ENCODE measurements at regions not wholly inside any gene's neighbourhood (a gene's known extent, or its start where the extent isn't known, plus 50 kb on each side); places are given as distances from the start of the nearest gene placed in this dataset.

DNA sequence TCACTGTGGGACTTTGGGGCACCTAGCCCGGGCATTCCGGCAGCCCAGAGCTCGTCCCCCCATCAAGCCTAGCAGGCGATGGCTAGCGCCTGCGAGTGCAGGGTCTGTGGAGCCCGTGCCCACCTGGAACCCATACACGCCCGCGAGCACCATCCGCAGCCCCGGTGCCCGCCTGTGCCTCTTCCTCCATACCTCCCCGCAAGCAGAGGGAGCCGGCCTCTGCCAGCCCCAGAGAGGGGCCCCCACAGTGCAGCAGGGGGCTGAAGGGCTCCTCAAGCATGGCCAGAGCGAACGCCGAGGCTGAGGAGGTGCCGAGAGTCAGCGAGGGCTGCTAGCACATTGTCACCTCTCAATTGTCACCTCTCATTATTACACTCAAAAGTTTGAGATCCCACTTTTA is 167.8 kb upstream of the EPHA6 start:
- no peak overlapping the region for H3K27ac ChIP-seq (ENCODE audit: low read depth)
- H3K79me2 ChIP-seq (replicated peaks; ENCODE audit: insufficient read depth), result no peaks in the 10 kb centered on the region
- H3K9me2 ChIP-seq (ENCODE audit: insufficient read depth), result no peaks in the 10 kb centered on the region
- H3K4me2 ChIP-seq, result no peak overlapping the region
- TF ChIP-seq NANOG (IDR thresholded peaks at IDR 0.05; ENCODE audit: borderline replicate concordance) (no peak), REST (IDR thresholded peaks at IDR 0.05; ENCODE audit: unreplicated experiment) (no peak), CREB1 (CRISPR knock-in tag; IDR thresholded peaks at IDR 0.05; ENCODE audit: low read depth) (no peak), POLR2AphosphoS5 (IDR thresholded peaks at IDR 0.05; ENCODE audit: low read depth) (no peak), JUNB (IDR thresholded peaks at IDR 0.05; ENCODE audit: unreplicated experiment) (no peak), STAT1 (IDR thresholded peaks at IDR 0.05; ENCODE audit: unreplicated experiment) (no peak), EZH2phosphoT487 (IDR thresholded peaks at IDR 0.05; ENCODE audit: unreplicated experiment) (no peak)
- TF ChIP-seq, protein P1, sequence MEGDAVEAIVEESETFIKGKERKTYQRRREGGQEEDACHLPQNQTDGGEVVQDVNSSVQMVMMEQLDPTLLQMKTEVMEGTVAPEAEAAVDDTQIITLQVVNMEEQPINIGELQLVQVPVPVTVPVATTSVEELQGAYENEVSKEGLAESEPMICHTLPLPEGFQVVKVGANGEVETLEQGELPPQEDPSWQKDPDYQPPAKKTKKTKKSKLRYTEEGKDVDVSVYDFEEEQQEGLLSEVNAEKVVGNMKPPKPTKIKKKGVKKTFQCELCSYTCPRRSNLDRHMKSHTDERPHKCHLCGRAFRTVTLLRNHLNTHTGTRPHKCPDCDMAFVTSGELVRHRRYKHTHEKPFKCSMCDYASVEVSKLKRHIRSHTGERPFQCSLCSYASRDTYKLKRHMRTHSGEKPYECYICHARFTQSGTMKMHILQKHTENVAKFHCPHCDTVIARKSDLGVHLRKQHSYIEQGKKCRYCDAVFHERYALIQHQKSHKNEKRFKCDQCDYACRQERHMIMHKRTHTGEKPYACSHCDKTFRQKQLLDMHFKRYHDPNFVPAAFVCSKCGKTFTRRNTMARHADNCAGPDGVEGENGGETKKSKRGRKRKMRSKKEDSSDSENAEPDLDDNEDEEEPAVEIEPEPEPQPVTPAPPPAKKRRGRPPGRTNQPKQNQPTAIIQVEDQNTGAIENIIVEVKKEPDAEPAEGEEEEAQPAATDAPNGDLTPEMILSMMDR (conservative IDR thresholded peaks at IDR 0.05; ENCODE audit: low read depth in 2 of 2), result no peak
- no peaks in the 10 kb centered on the region for H3F3A ChIP-seq (replicated peaks; ENCODE audit: low read depth)
- Mint-ChIP-seq H3K4me1 (no peaks in the 10 kb centered on the region), H3K36me3 (ENCODE audit: low read depth) (no peaks in the 10 kb centered on the region), H3K27me3 (ENCODE audit: insufficient read depth, low read depth, poor library complexity) (no peaks in the 10 kb centered on the region), H3K9me3 (no peaks in the 10 kb centered on the region), H3K27ac (no peak overlapping the region), H3K4me3 (no peak overlapping the region)
- H3K4me1 ChIP-seq (ENCODE audit: insufficient read depth), result peaks cover 5% of the 10 kb centered on the region; the same call in 1 of the 2 replicates
- no peaks in the 10 kb centered on the region for H3K36me3 ChIP-seq (ENCODE audit: insufficient read depth)
- DNase-seq (ENCODE audit: low spot score) (no peak), ATAC-seq (no peak)
- no peak overlapping the region for H3K4me3 ChIP-seq
- no peak overlapping the region for H2AFZ ChIP-seq
- H4K20me1 ChIP-seq (replicated peaks; ENCODE audit: insufficient read depth), result no peaks in the 10 kb centered on the region
- H3K27me3 ChIP-seq (ENCODE audit: insufficient read depth), result no peaks in the 10 kb centered on the region

DNA sequence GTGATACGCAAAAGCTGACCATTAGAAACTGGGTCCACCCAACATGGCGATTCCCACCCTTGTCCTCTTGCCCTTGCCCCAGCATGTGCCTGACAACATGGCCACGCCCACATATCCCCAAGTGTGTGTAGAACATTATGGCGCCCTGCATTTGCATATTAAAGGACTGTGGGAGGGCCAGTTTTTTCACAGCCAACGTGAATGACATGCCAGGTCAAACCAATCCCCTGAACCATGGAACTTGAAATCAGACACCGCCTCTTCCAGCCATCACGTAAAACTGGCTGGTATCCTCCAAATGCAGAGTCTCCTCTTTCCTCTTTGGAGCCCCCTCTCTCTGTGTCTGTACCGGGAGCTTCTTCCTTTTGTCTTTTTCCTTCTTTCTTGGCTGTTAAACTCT is 156.7 kb upstream of the EPHA6 start:
- Histone ChIP-seq H3K36me3 (ENCODE audit: insufficient read depth) (no peaks in the 10 kb centered on the region), H2AFZ (no peak overlapping the region), H3K27me3 (ENCODE audit: insufficient read depth) (no peaks in the 10 kb centered on the region), H3K79me2 (replicated peaks; ENCODE audit: insufficient read depth) (no peaks in the 10 kb centered on the region), H4K20me1 (replicated peaks; ENCODE audit: insufficient read depth) (no peaks in the 10 kb centered on the region), H3F3A (replicated peaks; ENCODE audit: low read depth) (no peaks in the 10 kb centered on the region), H3K4me2 (no peak overlapping the region), H3K9me2 (ENCODE audit: insufficient read depth) (no peaks in the 10 kb centered on the region; the same call in 1 of the 2 replicates), H3K4me1 (ENCODE audit: insufficient read depth) (peaks cover 10% of the 10 kb centered on the region), H3K4me3 (no peak overlapping the region), H3K27ac (ENCODE audit: low read depth) (no peak overlapping the region)
- ATAC-seq (peak; percentile 54; the same call in 2 of the 3 replicates), DNase-seq (ENCODE audit: low spot score) (peak; percentile 65)
- no peak overlapping the region for H3K27ac Mint-ChIP-seq
- H3K9me3 Mint-ChIP-seq, result peaks cover 24% of the 10 kb centered on the region
- peaks cover 2% of the 10 kb centered on the region for H3K27me3 Mint-ChIP-seq (ENCODE audit: insufficient read depth, low read depth, poor library complexity)
- H3K4me1 Mint-ChIP-seq, result peaks cover 6% of the 10 kb centered on the region; the same call in 2 of the 3 replicates
- peaks cover 21% of the 10 kb centered on the region for H3K36me3 Mint-ChIP-seq (ENCODE audit: low read depth)
- no peak overlapping the region for H3K4me3 Mint-ChIP-seq
- TF ChIP-seq ZNF462 (CRISPR knock-in tag; IDR thresholded peaks at IDR 0.05) (no peak), EZH2phosphoT487 (IDR thresholded peaks at IDR 0.05; ENCODE audit: unreplicated experiment) (no peak)
